Fibroblast of skin of scalp (primary cell): ENCODE measurements at regions not wholly inside any gene's neighbourhood (a gene's known extent, or its start where the extent isn't known, plus 50 kb on each side); places are given as distances from the start of the nearest gene placed in this dataset.
"Not testable (repeated sequence)": the region's sequence is repeated elsewhere in the genome, so short reads cannot be mapped to it uniquely, and the experiment has no call there.

ENCODE experiments used
- DNase-seq: peaks from one replicate; pipeline ENCODE4 v3.0.0-alpha.2; 2013

GRCh38 chr9:110096674-110097073 lies 111.3 kb downstream of the C9orf152 start:
- DNase-seq: not testable (repeated sequence)

GRCh38 chr9:110099236-110100095 lies 108.5 kb downstream of the C9orf152 start:
- peak; percentile 75 for DNase-seq

- no peak for DNase-seq
These were observed 106.3 kb downstream of the C9orf152 start for GRCh38 chr9:110101531-110102161.

GRCh38 chr9:110103257-110103656 lies 104.7 kb downstream of the C9orf152 start:
- DNase-seq: no peak

GRCh38 chr9:110104261-110104809 lies 103.6 kb downstream of the C9orf152 start:
- peak; percentile 51 for DNase-seq

GRCh38 chr9:110105107-110105506 lies 102.9 kb downstream of the C9orf152 start:
- peak; percentile 55 for DNase-seq

- no peak for DNase-seq
These were observed 101.3 kb downstream of the C9orf152 start for GRCh38 chr9:110106661-110107060.

- no peak for DNase-seq
These were observed 98.4 kb downstream of the C9orf152 start for GRCh38 chr9:110109333-110110092.

GRCh38 chr9:110110154-110110553 lies 97.8 kb downstream of the C9orf152 start:
- DNase-seq: no peak

GRCh38 chr9:110111868-110112267 lies 96.1 kb downstream of the C9orf152 start:
- no peak for DNase-seq

GRCh38 chr9:110112792-110113191 lies 95.2 kb downstream of the C9orf152 start:
- no peak for DNase-seq

GRCh38 chr9:110114086-110114858 lies 93.7 kb downstream of the C9orf152 start:
- DNase-seq: peak; percentile 63

- DNase-seq: no peak
These were observed 93.1 kb downstream of the C9orf152 start for GRCh38 chr9:110114859-110115201.

GRCh38 chr9:110115341-110115820 lies 92.6 kb downstream of the C9orf152 start:
- no peak for DNase-seq

GRCh38 chr9:110115826-110116542 lies 92.0 kb downstream of the C9orf152 start:
- peak; percentile 83 for DNase-seq

- peak; percentile 92 for DNase-seq
These were observed 91.4 kb downstream of the C9orf152 start for GRCh38 chr9:110116543-110116885.

GRCh38 chr9:110121170-110121569 lies 86.8 kb downstream of the C9orf152 start:
- no peak for DNase-seq

- peak; percentile 78 for DNase-seq
These were observed 84.4 kb downstream of the C9orf152 start for GRCh38 chr9:110123341-110124095.

GRCh38 chr9:110124439-110124838 lies 83.5 kb downstream of the C9orf152 start:
- no peak for DNase-seq

- peak; percentile 83 for DNase-seq
These were observed 82.7 kb downstream of the C9orf152 start for GRCh38 chr9:110125207-110125751.
